ENCODE measurements at regions not wholly inside any gene's neighbourhood (a gene's known extent, or its start where the extent isn't known, plus 50 kb on each side); places are given as distances from the start of the nearest gene placed in this dataset.

DNA sequence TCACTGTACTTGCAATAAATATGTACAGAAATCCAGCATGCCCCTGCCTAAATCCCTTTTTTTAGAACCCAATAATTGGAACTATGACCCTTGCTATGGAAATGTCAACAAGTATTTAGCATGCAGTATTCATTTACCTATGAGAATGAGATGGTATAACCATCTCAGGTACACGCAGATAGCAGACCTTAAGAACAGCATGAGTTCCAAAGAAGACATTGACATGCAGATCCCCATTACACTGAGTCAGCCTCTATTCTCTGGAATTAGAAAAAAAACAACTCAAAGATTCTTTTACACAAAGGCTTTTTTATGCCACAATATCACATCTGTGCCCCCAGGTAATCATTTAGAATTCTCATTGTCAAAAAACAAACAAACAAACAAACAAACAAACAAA is 325.6 kb upstream of the TLE4 start:
- Histone ChIP-seq H3K9ac (ENCODE audit: low read length) (no peak overlapping the region), H3K9me3 (ENCODE audit: insufficient read depth, low read depth, low read length) (no peaks in the 10 kb centered on the region), H3K4me1 (ENCODE audit: insufficient read depth, low read length) (no peaks in the 10 kb centered on the region), H3K27me3 (ENCODE audit: insufficient read depth, low read length) (no peaks in the 10 kb centered on the region), H3K36me3 (ENCODE audit: insufficient read depth, low read length) (no peaks in the 10 kb centered on the region), H3K4me3 (ENCODE audit: insufficient read depth, low read depth, low read length) (no peak overlapping the region), H3K27ac (ENCODE audit: low read depth, low read length) (no peak overlapping the region), H2AFZ (ENCODE audit: low read depth, low read length) (no peak overlapping the region), H4K20me1 (ENCODE audit: insufficient read depth, low read length) (no peaks in the 10 kb centered on the region), H3K79me2 (ENCODE audit: insufficient read depth, low read length) (no peaks in the 10 kb centered on the region), H3K4me2 (ENCODE audit: low read length) (no peak overlapping the region)
- Mint-ChIP-seq H3K4me3 (ENCODE audit: unreplicated experiment) (no peak overlapping the region), H3K36me3 (ENCODE audit: low read depth, unreplicated experiment) (no peaks in the 10 kb centered on the region), H3K9me3 (ENCODE audit: unreplicated experiment) (no peaks in the 10 kb centered on the region), H3K4me1 (ENCODE audit: low read depth, unreplicated experiment) (no peaks in the 10 kb centered on the region), H3K27me3 (ENCODE audit: low read depth, unreplicated experiment) (no peaks in the 10 kb centered on the region), H3K27ac (ENCODE audit: unreplicated experiment) (no peak overlapping the region)
- DNase-seq (ENCODE audit: low read depth) (no peak), FAIRE-seq (no peak)
- TF ChIP-seq EZH2 (IDR thresholded peaks at IDR 0.05; ENCODE audit: insufficient read depth, low read length), result no peak
- TF ChIP-seq, protein P1, sequence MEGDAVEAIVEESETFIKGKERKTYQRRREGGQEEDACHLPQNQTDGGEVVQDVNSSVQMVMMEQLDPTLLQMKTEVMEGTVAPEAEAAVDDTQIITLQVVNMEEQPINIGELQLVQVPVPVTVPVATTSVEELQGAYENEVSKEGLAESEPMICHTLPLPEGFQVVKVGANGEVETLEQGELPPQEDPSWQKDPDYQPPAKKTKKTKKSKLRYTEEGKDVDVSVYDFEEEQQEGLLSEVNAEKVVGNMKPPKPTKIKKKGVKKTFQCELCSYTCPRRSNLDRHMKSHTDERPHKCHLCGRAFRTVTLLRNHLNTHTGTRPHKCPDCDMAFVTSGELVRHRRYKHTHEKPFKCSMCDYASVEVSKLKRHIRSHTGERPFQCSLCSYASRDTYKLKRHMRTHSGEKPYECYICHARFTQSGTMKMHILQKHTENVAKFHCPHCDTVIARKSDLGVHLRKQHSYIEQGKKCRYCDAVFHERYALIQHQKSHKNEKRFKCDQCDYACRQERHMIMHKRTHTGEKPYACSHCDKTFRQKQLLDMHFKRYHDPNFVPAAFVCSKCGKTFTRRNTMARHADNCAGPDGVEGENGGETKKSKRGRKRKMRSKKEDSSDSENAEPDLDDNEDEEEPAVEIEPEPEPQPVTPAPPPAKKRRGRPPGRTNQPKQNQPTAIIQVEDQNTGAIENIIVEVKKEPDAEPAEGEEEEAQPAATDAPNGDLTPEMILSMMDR (IDR thresholded peaks at IDR 0.05; ENCODE audit: insufficient read depth, low read depth, low read length), result no peak

- FAIRE-seq (no peak), DNase-seq (ENCODE audit: low read depth) (no peak)
- no peak for TF ChIP-seq EZH2 (IDR thresholded peaks at IDR 0.05; ENCODE audit: insufficient read depth, low read length)
- TF ChIP-seq, protein P1 (IDR thresholded peaks at IDR 0.05; ENCODE audit: insufficient read depth, low read depth, low read length), result no peak
- H3K36me3 Mint-ChIP-seq (ENCODE audit: low read depth, unreplicated experiment), result no peaks in the 10 kb centered on the region
- Histone ChIP-seq H3K4me2 (ENCODE audit: low read length) (no peak overlapping the region), H2AFZ (ENCODE audit: low read depth, low read length) (no peak overlapping the region), H3K4me3 (ENCODE audit: insufficient read depth, low read depth, low read length) (no peak overlapping the region), H3K27ac (ENCODE audit: low read depth, low read length) (no peak overlapping the region), H3K9me3 (ENCODE audit: insufficient read depth, low read depth, low read length) (no peaks in the 10 kb centered on the region), H4K20me1 (ENCODE audit: insufficient read depth, low read length) (no peaks in the 10 kb centered on the region), H3K9ac (ENCODE audit: low read length) (no peak overlapping the region), H3K27me3 (ENCODE audit: insufficient read depth, low read length) (no peaks in the 10 kb centered on the region), H3K36me3 (ENCODE audit: insufficient read depth, low read length) (no peaks in the 10 kb centered on the region), H3K4me1 (ENCODE audit: insufficient read depth, low read length) (no peaks in the 10 kb centered on the region), H3K79me2 (ENCODE audit: insufficient read depth, low read length) (no peaks in the 10 kb centered on the region)
- H3K4me1 Mint-ChIP-seq (ENCODE audit: low read depth, unreplicated experiment), result no peaks in the 10 kb centered on the region
- H3K27me3 Mint-ChIP-seq (ENCODE audit: low read depth, unreplicated experiment), result no peaks in the 10 kb centered on the region
- no peak overlapping the region for H3K4me3 Mint-ChIP-seq (ENCODE audit: unreplicated experiment)
- no peak overlapping the region for H3K27ac Mint-ChIP-seq (ENCODE audit: unreplicated experiment)
- no peaks in the 10 kb centered on the region for H3K9me3 Mint-ChIP-seq (ENCODE audit: unreplicated experiment)
These were observed 324.7 kb upstream of the TLE4 start for GRCh38 chr9:79247021-79247420.

- Histone ChIP-seq H3K4me2 (ENCODE audit: low read length) (no peak overlapping the region), H3K27ac (ENCODE audit: low read depth, low read length) (no peak overlapping the region), H3K27me3 (ENCODE audit: insufficient read depth, low read length) (no peaks in the 10 kb centered on the region), H3K9ac (ENCODE audit: low read length) (no peak overlapping the region), H3K9me3 (ENCODE audit: insufficient read depth, low read depth, low read length) (no peaks in the 10 kb centered on the region), H3K79me2 (ENCODE audit: insufficient read depth, low read length) (no peaks in the 10 kb centered on the region), H3K4me3 (ENCODE audit: insufficient read depth, low read depth, low read length) (no peak overlapping the region), H3K4me1 (ENCODE audit: insufficient read depth, low read length) (peaks cover 9% of the 10 kb centered on the region), H3K36me3 (ENCODE audit: insufficient read depth, low read length) (no peaks in the 10 kb centered on the region), H4K20me1 (ENCODE audit: insufficient read depth, low read length) (no peaks in the 10 kb centered on the region), H2AFZ (ENCODE audit: low read depth, low read length) (no peak overlapping the region)
- no peaks in the 10 kb centered on the region for H3K27me3 Mint-ChIP-seq (ENCODE audit: low read depth, unreplicated experiment)
- H3K27ac Mint-ChIP-seq (ENCODE audit: unreplicated experiment), result no peak overlapping the region
- no peak for FAIRE-seq
- H3K4me1 Mint-ChIP-seq (ENCODE audit: low read depth, unreplicated experiment), result no peaks in the 10 kb centered on the region
- H3K36me3 Mint-ChIP-seq (ENCODE audit: low read depth, unreplicated experiment), result no peaks in the 10 kb centered on the region
- H3K9me3 Mint-ChIP-seq (ENCODE audit: unreplicated experiment), result no peaks in the 10 kb centered on the region
- DNase-seq (ENCODE audit: low read depth), result no peak
- TF ChIP-seq, protein P1 (IDR thresholded peaks at IDR 0.05; ENCODE audit: insufficient read depth, low read depth, low read length), result no peak
- no peak for TF ChIP-seq EZH2 (IDR thresholded peaks at IDR 0.05; ENCODE audit: insufficient read depth, low read length)
- H3K4me3 Mint-ChIP-seq (ENCODE audit: unreplicated experiment), result no peak overlapping the region
These were observed 321.0 kb upstream of the TLE4 start for GRCh38 chr9:79250806-79251205.

Measured in astrocyte (in vitro differentiated cells and primary cell).